Liver (tissue), 6 donors: ENCODE measurements at regions not wholly inside any gene's neighbourhood (a gene's known extent, or its start where the extent isn't known, plus 50 kb on each side); places are given as distances from the start of the nearest gene placed in this dataset.
"Not testable (repeated sequence)": the region's sequence is repeated elsewhere in the genome, so short reads cannot be mapped to it uniquely, and the experiment has no call there.

Experiments
- DNase-seq: peaks from one replicate; pipeline ENCODE4 v3.0.0-alpha.2; 2017; ENCODE audit warnings: low spot score
- H3K27ac ChIP-seq, 2 donors: one replicate each; pipeline ENCODE4 v1.7.0; 2013; ENCODE audit warnings: inconsistent platforms in 2 of 2, low read length in 2 of 2, control low read depth in 1 of 2, low read depth in 1 of 2, mild to moderate bottlenecking in 1 of 2
- H3K27me3 ChIP-seq, 4 donors: one replicate each; pipeline versions ENCODE4 v1.6.1 to v1.7.0; 2013; ENCODE audit warnings: low read length in 3 of 4, inconsistent platforms in 1 of 4, mild to moderate bottlenecking in 1 of 4, moderate library complexity in 1 of 4; ENCODE audit not compliant: control insufficient read depth in 4 of 4, insufficient read depth in 4 of 4
- H3K36me3 ChIP-seq, 4 donors: one replicate each; pipeline versions ENCODE4 v1.6.1 to v1.7.0; 2013; ENCODE audit warnings: low read length in 3 of 4, mild to moderate bottlenecking in 3 of 4, low read depth in 1 of 4, moderate library complexity in 1 of 4; ENCODE audit not compliant: control insufficient read depth in 4 of 4, insufficient read depth in 3 of 4
- H3K4me1 ChIP-seq, 4 donors: one replicate each; pipeline versions ENCODE4 v1.6.1 to v1.7.0; 2013; ENCODE audit warnings: low read length in 3 of 4, mild to moderate bottlenecking in 3 of 4, moderate library complexity in 1 of 4; ENCODE audit not compliant: control insufficient read depth in 4 of 4, insufficient read depth in 4 of 4
- H3K4me3 ChIP-seq, 3 donors: one replicate each; pipeline versions ENCODE4 v1.6.1 to v1.7.0; 2013; ENCODE audit warnings: low read length in 3 of 3, control low read depth in 1 of 3, low read depth in 1 of 3, mild to moderate bottlenecking in 1 of 3
- H3K9ac ChIP-seq, 2 donors: one replicate each; pipeline ENCODE4 v1.7.0; 2013; ENCODE audit warnings: low read length in 2 of 2, mild to moderate bottlenecking in 2 of 2, moderate library complexity in 2 of 2, control low read depth in 1 of 2, low read depth in 1 of 2
- H3K9me3 ChIP-seq, 4 donors: one replicate each; pipeline versions ENCODE4 v1.6.1 to v1.7.0; 2013; ENCODE audit warnings: low read length in 3 of 4; ENCODE audit not compliant: control insufficient read depth in 4 of 4
- WGBS: extraction: QIAGEN DNeasy Blood & Tissue Kit; methylation state at CpG from one replicate; pipeline ENCODE4 v1.1.7; 2013; 5-methylcytosine and 5-hydroxymethylcytosine counted together
- donor health status: healthy.
- donor health status: healthy.
- donor health status: healthy.

GRCh38 chr1:149336082-149336481 is 138.8 kb upstream of the NBPF19 start:
- H3K9me3 ChIP-seq, H3K36me3 ChIP-seq, H3K4me1 ChIP-seq, H3K27me3 ChIP-seq, H3K4me3 ChIP-seq, H3K9ac ChIP-seq, H3K27ac ChIP-seq, DNase-seq: not testable (repeated sequence)
- WGBS, result no CpG with 5 or more reads among the region's 2 CpGs

- not testable (repeated sequence) for H3K9ac ChIP-seq, DNase-seq, H3K4me1 ChIP-seq, H3K9me3 ChIP-seq, H3K36me3 ChIP-seq, H3K4me3 ChIP-seq, H3K27ac ChIP-seq, H3K27me3 ChIP-seq
- no CpG with 5 or more reads among the region's 18 CpGs for WGBS
Observed at GRCh38 chr1:149338221-149338691, 136.6 kb upstream of the NBPF19 start.

GRCh38 chr1:149338698-149339097 is 136.1 kb upstream of the NBPF19 start:
- not testable (repeated sequence) for H3K4me1 ChIP-seq, H3K27ac ChIP-seq, H3K9ac ChIP-seq, H3K4me3 ChIP-seq, DNase-seq, H3K27me3 ChIP-seq, H3K36me3 ChIP-seq, H3K9me3 ChIP-seq
- no CpG with 5 or more reads among the region's 7 CpGs for WGBS

- not testable (repeated sequence) for H3K4me3 ChIP-seq
Observed at GRCh38 chr1:149349448-149349847, 125.4 kb upstream of the NBPF19 start.

GRCh38 chr1:149352205-149352604 is 122.6 kb upstream of the NBPF19 start:
- not testable (repeated sequence) for H3K4me3 ChIP-seq, H3K27ac ChIP-seq, H3K27me3 ChIP-seq, DNase-seq, H3K4me1 ChIP-seq, H3K36me3 ChIP-seq, H3K9ac ChIP-seq, H3K9me3 ChIP-seq
- WGBS, result no CpG with 5 or more reads among the region's 1 CpG

More at GRCh38 chr1:149349448-149349847, 125.4 kb upstream of the NBPF19 start:
- not testable (repeated sequence) for H3K9me3 ChIP-seq, DNase-seq, H3K27me3 ChIP-seq, H3K36me3 ChIP-seq, H3K4me1 ChIP-seq, H3K27ac ChIP-seq, H3K9ac ChIP-seq
- WGBS, result no CpG with 5 or more reads among the region's 1 CpG

- H3K27ac ChIP-seq, H3K4me1 ChIP-seq, H3K4me3 ChIP-seq, H3K36me3 ChIP-seq, H3K9me3 ChIP-seq, H3K27me3 ChIP-seq, DNase-seq, H3K9ac ChIP-seq: not testable (repeated sequence)
- WGBS, result no CpG with 5 or more reads among the region's 2 CpGs
Observed at GRCh38 chr1:149354579-149354978, 120.3 kb upstream of the NBPF19 start.

- no CpG with 5 or more reads among the region's 1 CpG for WGBS
- not testable (repeated sequence) for H3K4me3 ChIP-seq, H3K27me3 ChIP-seq
Observed at GRCh38 chr1:149355748-149356147, 119.1 kb upstream of the NBPF19 start.

GRCh38 chr1:149356152-149356551 is 118.7 kb upstream of the NBPF19 start:
- not testable (repeated sequence) for H3K9me3 ChIP-seq, H3K27ac ChIP-seq, H3K27me3 ChIP-seq, H3K4me3 ChIP-seq, H3K36me3 ChIP-seq, DNase-seq, H3K9ac ChIP-seq, H3K4me1 ChIP-seq
- WGBS, result no CpG with 5 or more reads among the region's 4 CpGs

More at GRCh38 chr1:149355748-149356147, 119.1 kb upstream of the NBPF19 start:
- not testable (repeated sequence) for H3K9me3 ChIP-seq, DNase-seq, H3K27ac ChIP-seq, H3K9ac ChIP-seq, H3K4me1 ChIP-seq, H3K36me3 ChIP-seq

GRCh38 chr1:149360351-149360750 is 114.5 kb upstream of the NBPF19 start:
- H3K36me3 ChIP-seq, H3K9ac ChIP-seq, H3K27ac ChIP-seq, H3K4me3 ChIP-seq, DNase-seq, H3K4me1 ChIP-seq, H3K9me3 ChIP-seq, H3K27me3 ChIP-seq: not testable (repeated sequence)
- no CpG with 5 or more reads among the region's 3 CpGs for WGBS
